ENCODE measurements at regions not wholly inside any gene's neighbourhood (a gene's known extent, or its start where the extent isn't known, plus 50 kb on each side); places are given as distances from the start of the nearest gene placed in this dataset.

DNA sequence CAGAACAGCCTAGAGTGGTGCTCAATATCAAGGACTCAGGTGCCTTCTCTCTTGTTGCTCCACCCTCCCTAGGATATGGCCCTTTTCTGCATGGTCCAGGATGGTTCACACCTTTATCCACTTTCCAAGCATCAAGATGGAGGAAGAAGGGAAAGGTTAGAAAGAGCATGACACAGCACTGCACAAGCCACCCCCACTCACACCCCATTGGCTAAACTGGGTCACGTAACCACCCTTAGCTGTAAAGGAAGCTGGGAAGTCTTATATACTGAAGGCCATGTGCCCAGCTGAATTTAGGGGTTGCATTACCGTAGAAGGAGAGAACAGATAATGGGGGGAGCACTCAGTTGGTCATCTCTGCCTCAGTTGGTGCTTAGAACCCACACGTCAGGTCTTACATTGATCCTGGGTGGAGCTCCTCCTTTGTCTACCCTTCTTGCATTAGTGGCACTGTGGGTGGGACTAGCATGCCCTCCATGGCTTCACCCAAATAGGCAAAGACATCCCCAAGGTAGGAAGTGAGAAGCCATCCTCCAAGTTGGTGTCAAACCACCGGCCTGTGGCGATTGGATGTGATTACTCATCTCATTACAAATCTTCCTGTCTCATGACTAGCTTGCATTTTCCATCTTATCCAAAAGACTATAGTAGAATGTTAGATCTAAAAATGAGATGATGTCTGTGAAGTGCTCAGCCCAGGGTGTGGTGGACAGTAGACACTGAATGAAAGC is 248.5 kb downstream of the HAUS1 start:
- no peak for DNase-seq

GRCh38 chr18:46353460-46353859 is 249.3 kb downstream of the HAUS1 start:
- DNase-seq, result no peak

- DNase-seq, result no peak
Observed at GRCh38 chr18:46356278-46357033, 252.3 kb downstream of the HAUS1 start.

GRCh38 chr18:46360102-46360699 is 256.0 kb downstream of the HAUS1 start:
- DNase-seq, result no peak

DNA sequence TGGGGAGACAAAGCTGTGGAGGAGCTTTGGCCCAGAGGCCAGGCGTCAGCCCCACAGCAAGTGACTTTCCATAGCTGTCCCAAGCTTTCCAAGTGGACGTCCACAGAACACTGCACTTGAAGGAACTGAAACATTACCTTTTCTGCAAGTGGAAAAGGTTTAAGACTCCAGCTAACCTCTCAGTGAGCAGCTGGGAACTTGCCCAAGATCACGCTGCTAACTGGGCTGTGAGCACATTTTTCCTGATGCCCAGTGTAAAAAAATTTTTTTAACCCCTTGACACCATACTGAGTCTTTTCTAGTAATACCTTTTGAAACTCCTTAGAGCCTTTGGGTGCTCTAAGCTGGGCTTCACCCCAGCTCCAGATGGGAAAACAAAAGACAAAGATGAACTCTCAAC is 256.7 kb downstream of the HAUS1 start:
- no peak for DNase-seq

GRCh38 chr18:46362533-46362932 is 258.3 kb downstream of the HAUS1 start:
- no peak for DNase-seq

DNA sequence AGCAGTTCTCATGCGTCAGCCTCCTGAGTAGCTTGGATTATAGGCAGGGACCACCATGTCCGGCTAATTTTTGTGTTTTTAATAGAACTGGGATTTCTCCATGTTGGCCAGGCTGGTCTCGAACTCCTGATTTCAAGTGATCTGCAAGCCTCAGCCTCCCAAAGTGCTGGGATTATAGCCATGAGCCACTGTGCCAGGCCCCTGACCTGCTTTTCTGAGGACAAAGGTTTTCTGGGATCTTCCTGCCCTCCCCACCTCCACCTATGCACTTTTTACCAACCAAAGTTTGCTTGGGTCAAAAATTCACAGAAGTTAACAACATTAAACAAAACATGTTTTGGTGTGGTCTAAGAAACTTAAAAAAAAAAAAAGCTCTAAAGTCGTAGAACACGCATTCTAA is 259.9 kb downstream of the HAUS1 start:
- no peak for DNase-seq

DNA sequence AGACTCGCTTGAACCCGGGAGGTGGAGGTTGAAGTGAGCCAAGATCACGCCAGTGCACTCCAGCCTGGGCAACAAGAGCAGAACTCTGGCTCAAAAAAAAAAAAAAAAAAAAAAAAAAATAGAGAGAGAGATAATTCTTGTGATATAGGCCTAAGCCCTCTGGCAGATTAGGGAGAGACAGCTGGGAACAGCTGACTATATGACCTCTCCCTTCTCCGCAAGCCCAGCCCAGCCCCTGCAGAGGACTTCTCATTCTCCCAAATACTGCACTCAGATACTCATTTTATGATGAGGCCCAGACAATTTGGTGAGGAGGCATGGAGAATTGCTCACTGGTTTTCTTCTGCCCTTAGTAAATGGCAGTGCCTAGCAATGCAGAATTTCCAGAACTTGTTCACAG is 262.0 kb downstream of the HAUS1 start:
- DNase-seq, result no peak

DNA sequence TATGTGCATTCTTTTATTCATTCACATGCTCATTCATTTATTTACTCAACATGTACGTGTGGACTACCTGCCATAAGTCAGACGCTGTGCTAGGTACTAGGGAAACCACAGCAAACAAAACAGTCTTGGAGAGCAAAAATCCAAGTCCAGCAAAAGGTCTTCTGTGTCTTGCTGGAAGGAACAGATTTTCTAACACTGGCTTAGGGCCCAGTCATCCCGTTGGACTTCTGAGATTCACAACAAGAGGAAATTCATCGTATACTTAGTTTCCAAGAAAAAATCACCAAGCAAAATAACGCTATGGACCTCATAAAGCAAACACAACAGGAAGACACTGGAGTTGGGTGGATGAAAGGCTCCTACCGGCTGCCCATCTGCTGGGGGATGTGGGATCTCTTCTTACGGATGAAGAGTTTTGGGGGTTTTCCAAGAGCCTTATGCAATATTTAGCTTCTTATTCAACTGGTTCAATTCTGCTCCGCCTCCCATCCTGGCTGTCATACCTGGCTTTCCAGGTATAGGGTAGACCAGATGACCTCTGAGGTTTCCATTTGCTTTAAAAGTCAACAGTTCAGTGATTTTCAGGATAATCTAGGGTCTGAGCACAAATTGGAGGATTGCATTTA is 262.7 kb downstream of the HAUS1 start:
- DNase-seq, result no peak

- DNase-seq, result no peak
Observed at GRCh38 chr18:46369323-46369722, 265.1 kb downstream of the HAUS1 start.

- DNase-seq, result no peak
Observed at GRCh38 chr18:46370898-46371297, 266.7 kb downstream of the HAUS1 start.

- DNase-seq, result no peak
Observed at GRCh38 chr18:46372670-46373069, 268.5 kb downstream of the HAUS1 start.

DNA sequence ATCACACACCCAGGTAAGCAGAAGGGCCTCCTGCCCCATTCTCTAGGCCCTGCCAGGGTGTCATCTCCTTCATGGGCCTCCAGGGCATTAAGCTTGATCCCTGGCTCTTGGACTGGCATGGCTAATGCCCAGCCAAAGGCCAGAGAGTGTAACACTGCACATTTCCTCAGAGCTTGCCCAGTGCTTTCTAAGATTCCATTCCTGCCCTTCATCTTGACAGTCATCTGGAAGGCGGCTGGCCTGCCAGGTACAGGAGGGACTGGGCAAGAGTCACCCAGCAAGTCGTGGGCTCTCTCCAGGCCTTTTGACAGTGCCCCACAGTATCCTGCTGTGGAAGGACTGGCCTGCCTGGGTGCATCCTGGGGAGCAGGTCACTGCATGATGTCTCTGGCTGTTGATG is 268.9 kb downstream of the HAUS1 start:
- DNase-seq, result no peak

DNA sequence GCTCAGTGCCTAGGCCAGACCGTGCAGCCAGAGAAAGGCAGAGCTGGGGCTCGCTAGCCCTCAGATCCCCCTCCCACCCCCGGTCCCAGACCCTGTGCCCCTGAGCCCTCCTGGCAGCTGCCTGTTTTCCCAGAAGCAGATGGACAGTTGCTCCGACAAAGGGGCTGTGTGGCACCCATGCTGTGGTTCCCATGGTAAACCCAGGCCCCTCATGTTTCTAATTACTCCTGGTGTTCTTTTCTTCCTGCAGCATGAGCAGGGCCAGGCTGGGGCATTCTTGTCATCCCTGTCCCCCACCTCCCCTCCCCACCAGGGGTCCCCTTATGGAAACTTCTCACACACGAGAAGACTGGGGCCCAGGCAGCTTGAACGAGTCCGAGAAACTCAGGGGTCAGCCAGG is 269.6 kb downstream of the HAUS1 start:
- no peak for DNase-seq

- no peak for DNase-seq
Observed at GRCh38 chr18:46374850-46375249, 270.7 kb downstream of the HAUS1 start.

GRCh38 chr18:46377557-46377956 is 273.4 kb downstream of the HAUS1 start:
- DNase-seq, result no peak

DNA sequence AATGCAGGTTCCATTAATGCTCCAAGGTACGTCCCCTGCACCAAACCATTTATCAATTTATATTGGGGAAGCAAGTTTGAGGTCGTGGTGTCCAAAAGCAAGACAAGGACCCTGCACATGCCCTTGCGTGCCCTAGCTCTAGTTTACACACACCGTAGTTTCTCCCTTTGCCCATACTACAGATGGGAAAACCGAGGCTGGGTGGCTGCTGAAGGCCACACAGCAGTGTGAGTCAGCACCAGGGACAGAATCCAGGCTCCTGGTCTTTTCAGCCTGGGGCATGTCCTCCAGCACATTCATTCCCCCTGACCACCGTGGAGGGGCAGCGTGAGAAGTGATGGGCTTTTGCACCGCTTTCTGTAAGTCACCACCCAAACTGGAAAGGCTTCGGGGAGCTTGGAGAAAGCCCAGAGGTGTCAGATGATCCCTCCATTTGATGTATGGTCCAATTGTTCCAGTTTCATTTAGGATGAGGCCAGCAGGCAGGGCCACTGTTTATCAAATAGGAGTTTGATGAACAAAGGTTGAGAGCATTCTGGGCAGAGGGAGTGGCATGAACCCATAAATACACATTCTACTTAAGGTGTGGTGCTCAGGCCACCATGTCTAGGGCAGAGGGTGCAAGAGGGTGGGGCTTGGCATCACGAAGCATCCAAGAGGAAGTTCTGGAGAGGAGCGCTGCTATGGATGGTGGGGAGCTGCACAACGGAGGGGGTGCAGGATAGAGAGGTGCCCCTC is 274.1 kb downstream of the HAUS1 start:
- DNase-seq, result no peak

DNA sequence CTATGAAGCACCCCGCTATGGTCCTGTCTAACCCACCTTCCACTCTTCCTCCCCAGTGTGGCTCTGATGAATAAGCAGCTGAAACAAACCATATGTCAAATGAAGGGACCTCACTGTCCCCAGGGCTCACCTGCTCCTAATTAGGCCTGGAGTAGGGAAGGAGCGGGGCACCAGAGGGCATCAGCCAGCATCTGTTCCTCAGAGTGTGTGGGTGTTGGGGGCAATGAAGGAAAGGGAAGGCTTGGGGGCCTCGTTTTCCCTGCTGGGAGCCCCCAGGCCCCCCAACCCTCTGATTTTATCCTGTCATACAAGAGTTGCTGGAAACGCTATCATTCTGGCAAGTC is 274.7 kb downstream of the HAUS1 start:
- DNase-seq, result no peak

GRCh38 chr18:46379323-46379950 is 275.3 kb downstream of the HAUS1 start:
- DNase-seq, result no peak

DNA sequence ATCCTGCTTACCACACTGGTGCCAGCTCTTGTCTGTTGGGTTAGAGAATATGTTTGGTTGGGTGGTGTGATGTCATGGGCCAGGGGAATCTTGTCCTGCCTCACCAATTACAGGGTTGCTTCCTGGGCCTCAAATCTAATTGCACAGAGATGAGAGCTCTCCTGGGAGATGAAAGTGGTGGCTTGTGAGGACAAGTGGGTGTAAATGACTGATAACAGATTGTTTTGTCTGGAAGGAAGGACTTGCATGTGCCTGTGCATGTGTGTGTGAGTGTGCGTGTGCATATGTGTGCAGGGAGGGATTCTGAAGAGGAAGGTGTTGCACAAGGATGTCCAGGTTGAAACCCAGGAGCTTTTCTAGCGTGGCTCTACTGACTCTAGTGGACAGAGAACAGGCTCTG is 271.9 kb downstream of the LOXHD1 start:
- no peak for DNase-seq

- DNase-seq, result no peak
Observed at GRCh38 chr18:46386788-46387187, 270.2 kb downstream of the LOXHD1 start.

- no peak for DNase-seq
Observed at GRCh38 chr18:46387441-46388131, 269.4 kb downstream of the LOXHD1 start.

Measured in CD4-positive, alpha-beta T cell treated with Interferon alpha-2 for 1 hour (primary cell).